SK-N-SH (cell line): ENCODE measurements at regions not wholly inside any gene's neighbourhood (a gene's known extent, or its start where the extent isn't known, plus 50 kb on each side); places are given as distances from the start of the nearest gene placed in this dataset.

Source experiments
- CTCF ChIA-PET: fragments of 300-600, 350-600 bp; formaldehyde crosslinking; extraction: SDS; loops from one replicate; lab custom pipeline; 2021; lab: Yijun Ruan, JAX
- POLR2A ChIA-PET: fragments of 350-600 bp; sonication (Branson Sonifier 250); formaldehyde crosslinking; extraction: SDS; loops from one replicate; lab custom pipeline; 2020; ENCODE audit warnings: antibody characterized with exemption, inconsistent platforms; lab: Yijun Ruan, JAX
- DNase-seq: peaks from one replicate; pipeline ENCODE4 v3.0.0; 2012
- H2AFZ ChIP-seq: fragments of 200-600 bp; sonication (generic); 2 replicates; pipeline ENCODE4 v1.8.1; 2016; ENCODE audit warnings: antibody characterized with exemption, mild to moderate bottlenecking, low read depth
- H3F3A ChIP-seq: fragments of 200-600 bp; sonication (generic); replicated peaks from 2 replicates; pipeline ENCODE3; 2016; ENCODE audit warnings: antibody characterized with exemption, mild to moderate bottlenecking; ENCODE audit not compliant: insufficient read depth
- H3K27ac ChIP-seq, 2 experiments: fragments of 200-500 bp in 1 of 2; fragments of 200-600 bp in 1 of 2; sonication (Bioruptor generic) in 1 of 2; sonication (generic), shearing (Covaris generic) in 1 of 2; 2 replicates each; pipeline versions ENCODE4 v1.5.1 to v1.6.1; 2014 to 2016; ENCODE audit warnings: low read depth in 2 of 2, inconsistent platforms in 1 of 2, low read length in 1 of 2, mild to moderate bottlenecking in 1 of 2, mixed read lengths in 1 of 2
- H3K27me3 ChIP-seq: fragments of 200-600 bp; sonication (generic), shearing (Covaris generic); 2 replicates; pipeline ENCODE4 v1.6.1; 2016; ENCODE audit warnings: mixed run types; ENCODE audit not compliant: insufficient read depth
- H3K36me3 ChIP-seq, 2 experiments: fragments of 200-500 bp in 1 of 2; fragments of 200-600 bp in 1 of 2; sonication (Bioruptor generic) in 1 of 2; sonication (generic) in 1 of 2; replicated peaks in 1 of 2; 2 replicates each; pipeline versions ENCODE3 to v1.5.1; 2014 to 2016; ENCODE audit warnings: low read length in 1 of 2, mild to moderate bottlenecking in 1 of 2; ENCODE audit not compliant: insufficient read depth in 2 of 2, control insufficient read depth in 1 of 2
- H3K4me1 ChIP-seq, 2 experiments: fragments of 200-500 bp in 1 of 2; fragments of 200-600 bp in 1 of 2; sonication (Bioruptor generic) in 1 of 2; sonication (generic), shearing (Covaris generic) in 1 of 2; 2 replicates each; pipeline versions ENCODE4 v1.5.1 to v1.6.1; 2014 to 2016; ENCODE audit warnings: low read depth in 1 of 2, low read length in 1 of 2, mixed run types in 1 of 2; ENCODE audit not compliant: insufficient read depth in 2 of 2, control insufficient read depth in 1 of 2
- H3K4me2 ChIP-seq: fragments of 200-600 bp; sonication (generic), shearing (Covaris generic); 2 replicates; pipeline ENCODE4 v1.6.1; 2017; ENCODE audit warnings: mixed run types
- H3K4me3 ChIP-seq, 2 experiments: fragments of 200-500 bp in 1 of 2; fragments of 200-600 bp in 1 of 2; sonication (Bioruptor generic) in 1 of 2; sonication (generic), shearing (Covaris generic) in 1 of 2; 2 replicates each; pipeline versions ENCODE4 v1.5.1 to v1.8.1; 2014 to 2016; ENCODE audit warnings: low read depth in 2 of 2, inconsistent platforms in 1 of 2, low read length in 1 of 2, mild to moderate bottlenecking in 1 of 2, mixed read lengths in 1 of 2, moderate library complexity in 1 of 2
- H3K79me2 ChIP-seq: fragments of 200-600 bp; sonication (generic); 2 replicates; pipeline ENCODE4 v1.8.1; 2017; ENCODE audit warnings: mild to moderate bottlenecking; ENCODE audit not compliant: insufficient read depth
- H3K9ac ChIP-seq: fragments of 200-600 bp; sonication (generic); 2 replicates; pipeline ENCODE4 v1.6.1; 2017; ENCODE audit warnings: mixed run types
- H3K9me2 ChIP-seq: fragments of 200-600 bp; sonication (generic); 2 replicates; pipeline ENCODE4 v1.6.1; 2017; ENCODE audit warnings: mixed run types
- H3K9me3 ChIP-seq: fragments of 200-600 bp; sonication (generic); 2 replicates; pipeline ENCODE4 v1.6.1; 2017; ENCODE audit warnings: mixed run types, mild to moderate bottlenecking, moderate library complexity
- H4K20me1 ChIP-seq: fragments of 200-600 bp; sonication (generic); 2 replicates; pipeline ENCODE4 v1.6.1; 2017; ENCODE audit warnings: mild to moderate bottlenecking, mixed run types; ENCODE audit not compliant: insufficient read depth
- CHD2 ChIP-seq: fragments of 150-350 bp; IDR thresholded peaks from 2 replicates; pipeline ENCODE4 v1.6.1; 2018; ENCODE audit warnings: low read length; ENCODE audit not compliant: partially characterized antibody
- ELF1 ChIP-seq: IDR thresholded peaks from 2 replicates; pipeline ENCODE4 v1.4.0; 2012
- EZH2phosphoT487 ChIP-seq: fragments of 200-600 bp; sonication (generic); IDR thresholded peaks from 2 replicates; pipeline ENCODE4 v1.6.1; 2017; ENCODE audit warnings: low read depth, mixed run types, mild to moderate bottlenecking, antibody characterized with exemption, moderate library complexity, borderline replicate concordance
- FOSL2 ChIP-seq: IDR thresholded peaks from 2 replicates; pipeline ENCODE4 v1.4.0; 2012; ENCODE audit warnings: low read depth, mild to moderate bottlenecking, moderate library complexity, borderline replicate concordance
- FOXJ3 ChIP-seq: sonication (generic); formaldehyde crosslinking; IDR thresholded peaks from 2 replicates; pipeline ENCODE4 v1.5.1; 2020; ENCODE audit warnings: mild to moderate bottlenecking, missing genetic modification reagents
- GATA2 ChIP-seq: sonication (generic); formaldehyde crosslinking; IDR thresholded peaks from 2 replicates; pipeline ENCODE4 v1.5.0; 2020; ENCODE audit warnings: mild to moderate bottlenecking, missing genetic modification reagents
- IRF3 ChIP-seq: fragments of 150-350 bp; IDR thresholded peaks from 2 replicates; pipeline ENCODE4 v1.6.1; 2016; ENCODE audit warnings: mild to moderate bottlenecking, low read depth, low read length
- JUND ChIP-seq: IDR thresholded peaks from 2 replicates; pipeline ENCODE4 v1.4.0; 2012
- MAX ChIP-seq: IDR thresholded peaks from 2 replicates; pipeline ENCODE4 v1.4.0; 2012; ENCODE audit warnings: low read depth
- MEF2A ChIP-seq: IDR thresholded peaks from 2 replicates; pipeline ENCODE4 v1.4.0; 2012; ENCODE audit warnings: low read depth, borderline replicate concordance
- MXI1 ChIP-seq: IDR thresholded peaks from 2 replicates; pipeline ENCODE4 v1.6.1; 2012; ENCODE audit warnings: mild to moderate bottlenecking, low read depth, low read length, improper control_type of control experiment
- NFIC ChIP-seq: IDR thresholded peaks from 2 replicates; pipeline ENCODE4 v1.4.0; 2012; ENCODE audit warnings: borderline replicate concordance
- PBX3 ChIP-seq: IDR thresholded peaks from 2 replicates; pipeline ENCODE4; 2012
- RAD21 ChIP-seq: IDR thresholded peaks from 2 replicates; pipeline ENCODE4 v1.6.1; 2012; ENCODE audit warnings: mild to moderate bottlenecking, low read length
- RXRA ChIP-seq: IDR thresholded peaks from 2 replicates; pipeline ENCODE4 v1.4.0; 2012; ENCODE audit warnings: low read depth, mild to moderate bottlenecking, borderline replicate concordance
- SIN3A ChIP-seq: IDR thresholded peaks from 2 replicates; pipeline ENCODE4 v1.6.1; 2012; ENCODE audit warnings: low read depth, mild to moderate bottlenecking, low read length, moderate library complexity, borderline replicate concordance
- SMC3 ChIP-seq: IDR thresholded peaks from 2 replicates; pipeline ENCODE4 v1.6.1; 2012; ENCODE audit warnings: low read depth, low read length, improper control_type of control experiment
- TAF1 ChIP-seq: IDR thresholded peaks from 2 replicates; pipeline ENCODE4 v1.6.1; 2012; ENCODE audit warnings: low read depth, mild to moderate bottlenecking, low read length, moderate library complexity, borderline replicate concordance
- TCF12 ChIP-seq: IDR thresholded peaks from 2 replicates; pipeline ENCODE4 v1.4.0; 2012
- TEAD4 ChIP-seq: IDR thresholded peaks from 2 replicates; pipeline ENCODE4 v1.4.0; 2012; ENCODE audit warnings: mild to moderate bottlenecking, borderline replicate concordance; ENCODE audit not compliant: insufficient read depth
- ZBTB33 ChIP-seq: IDR thresholded peaks from 2 replicates; pipeline ENCODE4 v1.4.0; 2012; ENCODE audit warnings: low read depth, borderline replicate concordance
- WGBS: methylation state at CpG from one replicate; pipeline ENCODE4 v1.1.6; 2017; ENCODE audit warnings: low lambda C conversion rate; 5-methylcytosine and 5-hydroxymethylcytosine counted together

- TF ChIP-seq IRF3 (no peak), RXRA (no peak), GATA2 (no peak), MXI1 (no peak)
Measured at GRCh38 chr14:62307844-62308243, 545.6 kb downstream of the SNAPC1 start (continued).

- Histone ChIP-seq H3K36me3 (no peaks in the 10 kb centered on the region), H3F3A (no peaks in the 10 kb centered on the region), H3K9me3 (no peaks in the 10 kb centered on the region), H3K79me2 (no peaks in the 10 kb centered on the region), H3K27ac (no peak overlapping the region), H4K20me1 (no peaks in the 10 kb centered on the region)
- CTCF ChIA-PET: no interaction called here
- TF ChIP-seq JUND: no peak
- TF ChIP-seq ELF1: no peak
- TF ChIP-seq SMC3: no peak
- no peak for TF ChIP-seq FOXJ3 (CRISPR knock-in tag)
- TF ChIP-seq GATA2: no peak
- TF ChIP-seq FOSL2: no peak
- TF ChIP-seq TAF1: no peak
- TF ChIP-seq RAD21: no peak
- no peak for TF ChIP-seq EZH2phosphoT487
- no peak for TF ChIP-seq NFIC
- TF ChIP-seq TEAD4: no peak
- TF ChIP-seq PBX3: no peak
- TF ChIP-seq, all 33 proteins: peak for 0
- Histone ChIP-seq H3K9me2 (no peaks in the 10 kb centered on the region), H3K27me3 (no peaks in the 10 kb centered on the region), H3K4me1 (no peaks in the 10 kb centered on the region), H3K9ac (no peak overlapping the region), H3K4me2 (no peak overlapping the region), H2AFZ (no peak overlapping the region), H3K4me3 (no peak overlapping the region)
- 0% methylated on average over 3 of the region's 3 CpGs for WGBS
- no peak for DNase-seq
- POLR2A ChIA-PET: no interaction called here
Measured at GRCh38 chr14:62308316-62308715, 546.1 kb downstream of the SNAPC1 start.

GRCh38 chr14:62308891-62309290 lies 546.7 kb downstream of the SNAPC1 start:
- Histone ChIP-seq H3K27me3 (no peaks in the 10 kb centered on the region), H3K4me2 (no peak overlapping the region), H3K9me2 (no peaks in the 10 kb centered on the region), H2AFZ (no peak overlapping the region), H3K4me1 (no peaks in the 10 kb centered on the region), H3K36me3 (no peaks in the 10 kb centered on the region), H3K9ac (no peak overlapping the region), H3K4me3 (no peak overlapping the region), H4K20me1 (no peaks in the 10 kb centered on the region), H3K27ac (no peak overlapping the region), H3K79me2 (no peaks in the 10 kb centered on the region), H3F3A (no peaks in the 10 kb centered on the region), H3K9me3 (no peaks in the 10 kb centered on the region)
- POLR2A ChIA-PET: no interaction called here
- TF ChIP-seq MAX (no peak), TCF12 (no peak), MXI1 (no peak), MEF2A (no peak), CHD2 (no peak), ZBTB33 (no peak), SIN3A (no peak)
- no peak for DNase-seq
- 3% methylated on average over 4 of the region's 4 CpGs for whole genome bisulfite sequencing
- CTCF ChIA-PET: no interaction called here
